ENCODE measurements at regions not wholly inside any gene's neighbourhood (a gene's known extent, or its start where the extent isn't known, plus 50 kb on each side); places are given as distances from the start of the nearest gene placed in this dataset.

DNA sequence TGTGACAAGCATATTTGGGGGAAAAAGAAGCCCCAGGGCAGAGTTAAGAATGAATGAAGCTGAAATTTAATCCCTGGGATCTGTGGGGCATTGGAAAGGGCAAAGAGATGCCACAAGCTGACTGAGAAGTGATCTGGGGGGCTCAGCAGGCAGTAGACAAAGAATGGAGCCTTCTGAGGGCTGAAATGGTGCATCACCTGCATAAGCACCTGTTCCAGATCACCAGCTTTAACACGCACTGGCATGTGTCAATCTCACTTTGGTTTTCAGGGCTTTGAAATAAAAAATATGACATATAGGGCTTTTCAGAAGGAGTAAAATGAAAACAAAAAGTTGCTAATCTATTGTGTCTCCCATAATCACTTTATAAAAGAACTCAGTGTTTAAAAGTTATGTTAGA, 210.8 kb upstream of the ARHGEF26 start:
- no peak for TF ChIP-seq EZH2 (IDR thresholded peaks at IDR 0.05; ENCODE audit: borderline replicate concordance, low read depth, low read length, poor library complexity, severe bottlenecking)
- TF ChIP-seq, protein P1, sequence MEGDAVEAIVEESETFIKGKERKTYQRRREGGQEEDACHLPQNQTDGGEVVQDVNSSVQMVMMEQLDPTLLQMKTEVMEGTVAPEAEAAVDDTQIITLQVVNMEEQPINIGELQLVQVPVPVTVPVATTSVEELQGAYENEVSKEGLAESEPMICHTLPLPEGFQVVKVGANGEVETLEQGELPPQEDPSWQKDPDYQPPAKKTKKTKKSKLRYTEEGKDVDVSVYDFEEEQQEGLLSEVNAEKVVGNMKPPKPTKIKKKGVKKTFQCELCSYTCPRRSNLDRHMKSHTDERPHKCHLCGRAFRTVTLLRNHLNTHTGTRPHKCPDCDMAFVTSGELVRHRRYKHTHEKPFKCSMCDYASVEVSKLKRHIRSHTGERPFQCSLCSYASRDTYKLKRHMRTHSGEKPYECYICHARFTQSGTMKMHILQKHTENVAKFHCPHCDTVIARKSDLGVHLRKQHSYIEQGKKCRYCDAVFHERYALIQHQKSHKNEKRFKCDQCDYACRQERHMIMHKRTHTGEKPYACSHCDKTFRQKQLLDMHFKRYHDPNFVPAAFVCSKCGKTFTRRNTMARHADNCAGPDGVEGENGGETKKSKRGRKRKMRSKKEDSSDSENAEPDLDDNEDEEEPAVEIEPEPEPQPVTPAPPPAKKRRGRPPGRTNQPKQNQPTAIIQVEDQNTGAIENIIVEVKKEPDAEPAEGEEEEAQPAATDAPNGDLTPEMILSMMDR (conservative IDR thresholded peaks at IDR 0.05; ENCODE audit: low read depth, low read length): no peak
